ENCODE measurements at regions not wholly inside any gene's neighbourhood (a gene's known extent, or its start where the extent isn't known, plus 50 kb on each side); places are given as distances from the start of the nearest gene placed in this dataset.
"Not testable (repeated sequence)": the region's sequence is repeated elsewhere in the genome, so short reads cannot be mapped to it uniquely, and the experiment has no call there.

DNA sequence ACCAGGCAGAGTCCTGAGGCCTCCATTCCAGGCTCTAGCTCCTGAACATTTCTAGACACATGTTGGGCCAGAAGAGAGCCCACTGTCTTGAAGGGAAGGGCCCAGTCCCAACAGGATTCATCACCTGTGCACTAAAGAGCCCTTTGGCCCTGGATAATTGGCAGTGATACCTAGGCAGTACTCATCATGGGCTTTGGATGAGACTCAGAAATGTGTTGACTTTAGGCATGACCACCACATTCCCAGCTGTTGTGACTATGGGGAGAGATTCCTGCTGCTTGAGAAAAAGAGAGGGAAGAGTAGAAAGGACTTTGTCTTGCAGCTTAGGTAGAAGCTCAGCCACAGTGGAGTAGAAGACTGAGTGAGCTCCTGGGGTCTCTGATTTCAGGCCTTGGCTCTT lies 138.4 kb upstream of the DAPK1 start:
- no peak for DNase-seq (ENCODE audit: low read depth)
- no peak for TF ChIP-seq CTCF (IDR thresholded peaks at IDR 0.05; ENCODE audit: low read length, missing control alignments)
- no peak overlapping the region for H3K4me3 ChIP-seq (replicated peaks; ENCODE audit: low read depth, low read length)

GRCh38 chr9:87359958-87360601 lies 137.6 kb upstream of the DAPK1 start:
- H3K4me3 ChIP-seq (replicated peaks; ENCODE audit: low read depth, low read length) = no peak overlapping the region
- TF ChIP-seq CTCF (IDR thresholded peaks at IDR 0.05; ENCODE audit: low read length, missing control alignments) = no peak
- no peak for DNase-seq (ENCODE audit: low read depth)

- no peak for DNase-seq (ENCODE audit: low read depth)
- no peak overlapping the region for H3K4me3 ChIP-seq (replicated peaks; ENCODE audit: low read depth, low read length)
- no peak for TF ChIP-seq CTCF (IDR thresholded peaks at IDR 0.05; ENCODE audit: low read length, missing control alignments)
These were observed 127.5 kb upstream of the DAPK1 start for GRCh38 chr9:87370049-87370685.

GRCh38 chr9:87371795-87372355 lies 125.8 kb upstream of the DAPK1 start:
- H3K4me3 ChIP-seq (replicated peaks; ENCODE audit: low read depth, low read length) = no peak overlapping the region
- no peak for TF ChIP-seq CTCF (IDR thresholded peaks at IDR 0.05; ENCODE audit: low read length, missing control alignments)
- DNase-seq (ENCODE audit: low read depth) = no peak

- H3K4me3 ChIP-seq (replicated peaks; ENCODE audit: low read depth, low read length) = no peak overlapping the region
- no peak for DNase-seq (ENCODE audit: low read depth)
- TF ChIP-seq CTCF (IDR thresholded peaks at IDR 0.05; ENCODE audit: low read length, missing control alignments) = no peak
These were observed 125.3 kb upstream of the DAPK1 start for GRCh38 chr9:87372356-87372851.

- DNase-seq (ENCODE audit: low read depth); H3K4me3 ChIP-seq (replicated peaks; ENCODE audit: low read depth, low read length): not testable (repeated sequence)
These were observed 123.4 kb upstream of the DAPK1 start for GRCh38 chr9:87374023-87374919.
